Urothelium cell line (cell line): ENCODE measurements at regions not wholly inside any gene's neighbourhood (a gene's known extent, or its start where the extent isn't known, plus 50 kb on each side); places are given as distances from the start of the nearest gene placed in this dataset.

Experiments used
- DNase-seq: peaks from one replicate; pipeline ENCODE4 v3.0.0; 2011; ENCODE audit warnings: low spot score, mixed read lengths
- FAIRE-seq: peaks from 2 replicates; lab custom pipeline; 2011; peaks lifted over from hg19 to GRCh38; lab: Jason Lieb, UNC

DNA sequence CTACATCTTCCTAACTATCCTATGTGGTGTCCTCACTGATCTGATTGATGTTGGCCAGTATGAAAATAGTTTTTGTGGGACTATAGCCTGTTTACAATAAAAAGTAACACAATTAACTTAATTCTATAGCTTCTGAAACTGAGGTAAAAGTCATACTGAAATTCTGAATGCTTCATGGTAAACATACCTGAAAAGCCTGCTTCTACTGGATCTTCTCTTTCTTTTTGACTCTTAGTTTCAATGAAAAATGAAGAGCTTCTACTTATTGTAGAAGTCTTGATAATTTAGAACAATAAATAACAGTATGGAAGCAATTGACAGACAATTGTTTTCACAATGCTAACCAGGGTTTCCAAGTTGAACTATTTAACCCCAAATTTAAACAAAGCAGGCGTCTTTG, 383.9 kb upstream of the MMS22L start:
- no peak for DNase-seq
- FAIRE-seq, result no peak

DNA sequence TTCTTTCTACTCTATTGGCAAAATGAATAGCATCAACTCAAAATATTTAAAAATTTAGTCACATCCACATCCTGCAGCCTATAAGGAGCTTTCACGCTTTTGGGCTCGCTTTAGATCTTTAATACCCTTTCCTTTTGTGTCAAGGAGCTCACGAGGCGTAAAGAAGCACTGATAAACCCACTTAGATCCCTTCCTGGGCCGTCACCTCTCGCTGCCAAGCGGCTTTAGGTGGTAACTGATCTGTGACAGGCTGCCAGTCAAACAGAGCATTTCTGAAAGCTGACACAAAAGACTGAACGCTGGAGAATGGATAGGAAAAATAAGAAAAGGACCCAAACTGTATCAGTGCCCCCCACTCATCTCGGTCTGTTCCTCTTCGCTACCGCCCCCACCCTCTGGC, 385.7 kb upstream of the MMS22L start:
- DNase-seq (no peak), FAIRE-seq (no peak)

DNA sequence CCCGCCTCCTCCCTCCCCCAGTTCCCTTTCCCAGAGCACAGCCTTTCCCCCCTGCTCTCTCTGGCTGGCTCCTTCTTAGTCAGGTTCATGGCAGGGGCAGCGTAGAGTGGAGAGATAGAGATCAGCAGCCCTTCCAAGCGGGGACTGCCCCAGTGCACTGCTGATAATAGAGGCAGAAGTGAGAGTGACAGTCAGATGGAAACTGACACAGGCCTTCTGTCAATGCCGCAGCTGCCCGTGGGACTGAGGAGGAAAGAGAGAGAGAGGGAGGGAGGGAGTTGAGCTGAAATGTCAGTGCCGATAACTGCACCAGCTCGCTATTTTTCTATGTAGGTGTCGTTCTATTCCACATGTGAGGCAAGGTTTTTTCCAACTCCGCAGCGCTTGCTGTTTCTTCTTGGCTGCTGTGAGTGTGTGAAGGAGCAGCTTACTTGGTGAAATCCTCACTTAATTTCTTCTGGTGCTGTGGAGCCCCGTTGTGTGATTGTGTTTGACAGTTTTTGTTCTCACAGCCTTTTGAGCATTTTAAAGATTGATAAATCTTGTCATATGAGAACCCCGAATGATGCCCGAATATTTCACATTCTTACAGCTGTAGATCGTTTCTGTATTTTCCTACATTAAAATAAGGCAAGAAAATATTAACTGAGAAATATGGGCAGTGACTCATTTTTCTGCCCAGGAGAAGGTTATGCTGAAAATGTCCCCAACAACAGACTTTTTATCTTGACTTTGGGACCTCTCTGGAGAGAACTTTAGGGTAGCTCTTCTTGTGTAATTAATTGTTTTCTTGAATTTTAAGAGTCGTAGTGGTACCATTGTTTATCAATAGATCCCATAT, 386.4 kb upstream of the MMS22L start:
- no peak for FAIRE-seq

DNA sequence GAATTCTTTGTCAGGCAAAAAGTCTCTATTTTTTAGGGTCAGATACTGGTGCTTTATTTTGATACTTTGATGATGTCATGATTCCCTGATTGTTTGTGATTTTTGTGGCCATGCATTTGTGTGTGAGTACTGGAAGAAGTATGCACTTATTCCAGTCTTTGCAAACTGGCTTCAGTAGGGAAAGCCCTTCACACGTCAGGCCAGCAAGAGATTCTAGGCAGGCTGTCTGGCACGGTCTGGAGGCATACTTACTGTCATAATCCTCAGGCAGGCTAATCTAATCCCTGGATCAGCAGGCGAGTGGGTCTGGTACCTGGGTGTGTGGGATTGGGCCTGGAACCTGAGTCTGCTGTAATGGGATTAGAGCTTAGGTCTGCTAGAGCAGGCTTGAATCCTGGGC, 391.8 kb upstream of the MMS22L start:
- FAIRE-seq, result no peak
- no peak for DNase-seq

More for the DNA sequence above, 386.4 kb upstream of the MMS22L start:
- peak; percentile 10 for DNase-seq

DNA sequence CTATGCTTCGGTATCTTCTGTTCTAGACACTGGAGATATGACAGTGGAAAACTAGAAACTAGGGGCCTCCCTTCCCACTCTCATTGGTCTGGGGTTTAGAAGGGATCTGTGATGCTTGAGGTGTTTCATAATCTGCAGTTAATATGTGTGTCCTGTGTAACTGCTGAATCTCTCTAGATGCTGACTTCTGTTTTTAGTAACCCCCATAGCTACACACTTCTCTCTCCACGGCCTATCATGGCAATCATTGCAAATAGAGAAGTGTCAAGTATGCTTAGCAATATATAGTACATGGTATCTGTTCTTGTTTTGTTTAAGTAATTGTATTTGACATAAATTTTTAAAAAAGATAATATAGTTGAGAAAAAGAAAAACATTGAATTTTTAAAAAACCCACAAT, 394.6 kb upstream of the MMS22L start:
- FAIRE-seq (no peak), DNase-seq (no peak)

DNA sequence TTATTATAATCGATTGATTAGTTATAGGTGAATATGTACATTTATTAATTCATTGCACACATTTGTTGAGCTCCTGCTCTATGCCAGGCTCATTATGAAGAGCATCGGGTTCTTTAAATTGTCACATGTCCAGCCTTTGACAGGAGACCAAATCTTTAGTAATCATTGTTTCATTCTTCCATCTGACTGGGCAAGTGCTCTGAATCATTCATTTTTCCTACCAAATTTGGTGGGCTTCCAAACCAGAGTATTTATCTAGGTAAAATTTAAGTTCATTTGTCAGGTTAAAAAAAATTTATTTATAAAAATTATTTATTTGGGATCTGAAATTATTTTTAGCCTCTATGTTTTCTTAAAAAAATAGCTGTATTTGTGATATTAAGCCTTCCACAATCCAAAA, 404.9 kb upstream of the MMS22L start:
- FAIRE-seq (no peak), DNase-seq (no peak)

DNA sequence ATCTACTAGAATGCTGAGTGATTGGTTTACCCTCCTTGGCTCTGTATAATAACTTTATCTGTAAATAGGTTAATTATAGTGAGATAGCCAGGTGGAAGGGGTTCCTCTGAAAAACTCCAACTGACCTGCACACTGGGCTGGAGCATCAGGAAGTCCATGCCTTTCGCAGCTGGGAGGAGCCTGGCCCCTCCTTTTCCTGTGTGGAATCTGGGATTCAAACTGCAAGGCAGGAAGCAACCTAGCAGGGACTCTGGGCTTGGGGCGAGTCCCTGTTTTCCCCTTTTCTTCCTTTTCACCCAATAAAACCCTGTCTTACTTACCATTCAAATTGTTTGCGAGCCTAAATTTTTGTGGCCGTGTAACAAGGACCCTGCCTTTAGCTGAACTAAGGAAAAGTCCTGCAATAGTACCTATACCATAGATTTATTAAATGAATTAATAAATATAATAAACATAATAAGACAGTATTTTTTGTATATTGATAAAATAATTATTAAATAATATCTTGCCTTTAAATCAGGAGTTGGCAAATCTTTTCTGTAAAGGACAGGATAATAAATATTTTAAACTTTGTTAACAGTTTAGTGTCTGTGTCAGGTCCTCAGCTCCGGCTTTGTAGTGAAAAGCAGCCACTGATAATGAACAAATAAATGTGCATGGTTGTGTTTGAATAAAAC, 406.2 kb upstream of the MMS22L start:
- DNase-seq, result no peak
- FAIRE-seq, result no peak

DNA sequence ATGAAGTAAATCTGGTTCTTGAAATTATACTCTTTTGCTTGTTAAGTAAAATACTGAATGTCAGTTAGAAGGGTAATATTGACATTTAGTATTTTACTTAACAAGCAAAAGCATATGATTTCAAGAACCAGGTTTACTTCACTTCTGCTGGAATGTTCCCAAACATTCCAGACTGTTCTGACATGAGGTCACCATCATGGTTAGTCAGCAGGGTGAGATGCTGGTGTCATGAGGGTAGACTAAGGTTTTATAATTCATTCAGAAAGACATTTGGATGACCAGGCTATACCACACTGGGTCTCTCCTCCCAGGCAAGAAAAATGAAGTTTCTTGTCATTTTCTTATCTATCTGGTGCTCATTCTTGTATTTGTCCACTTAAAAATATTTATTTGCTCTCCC, 414.4 kb upstream of the MMS22L start:
- DNase-seq (peak; percentile 8), FAIRE-seq (no peak)

DNA sequence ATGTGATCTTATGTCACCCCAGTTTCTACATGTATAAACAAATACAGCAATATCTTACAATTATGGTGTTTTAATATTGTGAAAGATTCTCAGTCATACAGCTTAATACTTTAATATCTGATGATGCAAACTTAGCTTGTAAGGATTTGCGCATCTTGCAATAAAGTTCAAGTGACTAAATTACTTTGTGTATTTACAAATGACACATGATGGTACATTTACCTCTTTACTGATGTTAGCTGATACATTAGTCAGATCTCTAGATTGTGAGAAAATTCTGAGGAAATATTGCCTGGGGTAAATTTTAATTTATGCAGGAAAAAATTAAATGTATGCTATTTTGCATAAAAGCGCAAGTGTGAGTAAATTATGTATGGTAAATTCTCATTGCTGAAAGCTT, 418.8 kb upstream of the MMS22L start:
- no peak for FAIRE-seq

DNA sequence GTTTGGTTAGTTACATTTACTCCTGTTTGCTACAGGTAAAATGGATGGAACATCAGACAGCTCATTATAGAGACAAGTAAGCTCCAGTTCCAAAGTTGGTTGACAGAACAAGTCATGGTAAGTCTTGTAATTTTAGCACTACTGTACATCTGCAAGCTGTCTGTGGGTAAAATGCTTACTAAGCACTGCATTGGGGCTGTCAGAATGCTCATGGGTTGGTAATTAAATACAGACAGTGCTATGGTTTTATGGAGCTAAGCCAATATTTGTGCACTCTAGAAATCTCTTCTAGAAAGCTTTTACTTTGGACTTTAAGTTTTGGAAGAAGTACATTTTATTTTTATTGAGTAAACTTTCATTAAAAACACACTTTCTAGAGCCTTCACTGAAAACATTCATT, 419.2 kb upstream of the MMS22L start:
- FAIRE-seq, result no peak
- no peak for DNase-seq

More for the DNA sequence above, 418.8 kb upstream of the MMS22L start:
- no peak for DNase-seq

DNA sequence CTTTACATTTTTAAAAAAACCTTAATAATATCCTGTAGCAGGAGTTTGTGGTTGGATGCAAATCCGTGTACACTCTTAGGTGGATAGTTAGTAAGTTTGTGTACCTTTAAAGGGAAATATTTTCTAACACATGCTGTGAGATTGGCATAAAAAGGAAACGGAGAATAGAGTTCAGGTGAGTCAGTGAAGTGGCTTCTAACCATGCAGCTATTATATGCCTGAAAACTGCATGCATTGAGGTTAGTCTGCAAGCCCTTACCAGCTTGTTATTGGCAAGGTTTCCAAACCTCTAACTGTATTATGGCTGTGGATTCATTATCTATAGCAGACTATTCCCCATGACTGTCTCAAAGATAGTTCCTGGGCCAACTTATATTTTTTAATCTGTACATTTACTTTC, 420.6 kb upstream of the MMS22L start:
- FAIRE-seq (no peak), DNase-seq (no peak)

DNA sequence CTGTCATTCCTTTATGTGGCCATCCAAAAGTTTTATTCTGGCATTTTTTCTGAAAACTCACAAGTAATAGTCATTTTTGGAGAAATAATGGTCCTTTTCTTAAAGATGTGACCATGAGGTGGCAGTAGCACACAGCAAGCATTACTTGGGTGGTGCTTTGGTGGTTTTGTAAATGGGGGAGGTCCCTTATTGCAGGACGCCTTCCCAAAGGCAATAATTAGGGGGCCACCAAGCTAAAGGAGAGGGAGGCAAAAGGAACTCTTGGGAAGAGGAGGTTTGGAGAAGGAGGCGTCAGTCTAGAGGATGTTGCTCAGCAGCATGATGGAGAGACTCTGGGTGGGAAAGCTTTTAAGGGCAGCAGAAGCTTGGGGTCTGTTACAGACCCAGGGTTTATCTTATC, 422.6 kb upstream of the MMS22L start:
- no peak for FAIRE-seq
- DNase-seq, result peak; percentile 4

DNA sequence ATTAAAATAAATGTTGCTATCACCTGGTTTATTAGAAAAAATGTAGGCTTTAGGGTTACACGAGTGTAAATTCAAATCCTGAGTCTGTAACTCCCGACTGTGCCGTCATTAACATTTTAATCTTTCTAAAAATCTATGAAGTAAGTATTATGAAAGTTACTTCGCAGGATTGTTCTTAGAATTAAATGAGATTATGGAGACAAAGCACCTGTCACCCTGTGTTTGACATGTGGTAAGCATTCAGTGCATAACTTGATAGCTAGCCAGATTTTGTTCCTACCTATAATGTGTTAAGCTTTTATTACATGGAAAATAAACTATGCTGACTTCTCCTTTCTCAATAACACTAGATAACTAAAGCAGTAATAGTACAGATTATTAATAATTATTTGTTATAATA, 429.7 kb upstream of the MMS22L start:
- DNase-seq (no peak), FAIRE-seq (no peak)

DNA sequence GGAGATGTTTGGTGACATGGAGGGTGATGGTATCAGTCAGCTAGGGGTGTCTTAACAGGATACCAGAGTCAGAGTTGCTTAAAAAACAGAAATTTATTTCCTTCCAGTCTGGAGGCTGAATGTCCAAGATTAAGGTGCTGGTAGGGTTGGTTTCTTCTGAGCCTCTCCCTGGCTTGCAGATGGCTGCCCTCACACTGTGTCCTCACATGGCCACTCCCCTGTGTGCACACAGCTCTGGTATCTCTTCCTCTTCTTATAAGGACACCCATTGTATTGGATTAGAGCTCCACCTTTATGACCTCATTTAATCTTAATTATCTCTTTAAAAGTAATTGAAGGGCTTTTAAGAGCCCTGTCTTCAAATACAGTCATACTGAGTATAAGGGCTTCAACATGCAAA, 431.8 kb upstream of the MMS22L start:
- FAIRE-seq (no peak), DNase-seq (no peak)

DNA sequence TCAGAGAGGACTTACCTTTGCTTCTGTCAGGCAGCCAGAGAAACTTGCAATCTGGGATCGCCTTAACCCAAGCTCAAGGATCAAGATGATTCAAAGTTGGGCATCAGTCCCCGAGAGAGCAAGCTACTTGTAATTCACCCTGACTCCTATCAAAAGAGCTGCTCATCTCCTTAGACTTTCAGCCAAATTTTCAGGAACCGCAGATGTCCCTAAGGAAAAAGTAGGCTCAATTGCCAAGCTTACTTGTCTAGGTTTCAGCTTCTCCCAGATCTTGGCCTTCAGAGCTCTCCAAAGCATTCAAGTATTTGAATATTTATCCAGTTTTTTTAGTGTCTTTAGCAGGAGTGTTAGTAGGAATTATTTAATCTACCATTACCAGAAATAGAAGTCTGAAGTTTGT, 434.1 kb upstream of the MMS22L start:
- no peak for FAIRE-seq
- no peak for DNase-seq

DNA sequence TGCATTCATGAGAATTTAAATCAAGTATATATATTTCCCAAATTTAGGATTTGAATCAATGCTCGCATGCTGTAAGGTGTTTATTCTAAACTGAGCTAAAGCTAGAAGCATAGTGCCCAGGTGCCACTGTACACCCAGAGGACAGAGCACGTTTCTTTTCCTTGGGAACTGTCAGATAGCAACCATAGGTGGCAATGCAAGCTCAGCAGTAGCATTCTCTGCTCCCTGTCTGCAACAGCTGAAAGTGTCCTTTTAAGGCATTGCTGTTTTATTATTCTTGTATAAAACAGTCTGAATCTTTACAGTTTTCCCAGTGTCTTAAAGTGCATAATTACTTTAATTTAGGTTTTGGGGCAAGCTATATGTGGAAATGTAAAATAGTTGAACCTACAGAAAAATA, 443.4 kb upstream of the MMS22L start:
- no peak for DNase-seq
- FAIRE-seq, result no peak

DNA sequence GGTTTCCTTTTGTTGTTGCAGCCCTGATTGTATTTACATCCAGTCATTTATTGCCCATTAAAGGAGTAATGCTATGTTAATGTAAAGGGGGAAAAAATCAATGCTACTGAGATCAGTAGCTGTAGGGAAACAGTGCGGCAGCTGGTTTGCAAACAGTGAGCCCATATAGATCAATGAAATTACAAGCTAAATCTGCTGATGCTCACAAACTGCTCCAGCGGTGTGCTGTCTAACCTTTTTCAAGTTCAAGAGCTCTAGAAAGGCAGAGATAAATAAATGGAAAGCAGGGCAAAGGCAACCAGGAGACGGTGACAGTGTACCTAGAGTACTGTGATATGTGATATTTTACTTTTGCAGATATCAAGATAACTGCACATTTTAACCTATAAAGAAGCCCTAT, 449.0 kb upstream of the MMS22L start:
- FAIRE-seq (no peak), DNase-seq (no peak)

DNA sequence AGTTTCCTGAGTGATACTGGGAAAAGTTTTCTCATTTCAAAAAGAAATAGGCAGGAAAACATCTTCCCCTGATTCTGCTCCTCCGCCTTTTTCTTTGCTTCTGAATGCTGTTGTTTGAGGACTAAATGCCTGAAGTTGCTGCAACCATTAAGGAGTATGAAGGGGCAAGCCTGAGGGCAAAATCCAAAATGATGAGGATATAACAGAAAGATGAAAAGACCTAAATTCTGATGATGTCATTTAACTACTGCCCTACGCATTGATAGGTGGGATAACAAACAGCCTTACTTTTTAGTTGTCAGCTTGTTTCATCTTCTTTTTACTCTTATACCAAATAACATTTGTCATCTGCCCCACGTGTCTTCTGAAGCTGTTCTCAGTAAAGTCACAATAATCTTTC, 474.6 kb upstream of the MMS22L start:
- no peak for DNase-seq
- no peak for FAIRE-seq

DNA sequence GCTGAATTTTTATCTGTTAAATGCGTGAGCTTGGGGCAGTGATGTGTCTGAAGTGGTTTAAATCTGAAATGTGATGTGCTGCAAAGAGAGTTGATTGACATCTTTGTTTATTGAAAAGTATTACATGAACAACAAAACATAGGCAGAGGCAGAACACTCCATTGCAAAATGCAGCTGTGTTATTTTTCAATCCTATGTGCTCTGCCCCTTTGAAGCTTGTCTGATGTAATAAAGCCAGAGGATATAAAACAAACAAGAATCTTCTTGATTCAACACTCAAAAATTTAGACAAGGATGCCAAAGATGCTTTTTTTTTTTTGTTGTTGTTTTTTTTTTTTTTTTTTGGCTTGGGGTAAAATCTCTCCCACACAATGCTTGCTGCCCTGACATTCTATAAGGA, 482.4 kb upstream of the MMS22L start:
- FAIRE-seq (no peak), DNase-seq (peak; percentile 8)

DNA sequence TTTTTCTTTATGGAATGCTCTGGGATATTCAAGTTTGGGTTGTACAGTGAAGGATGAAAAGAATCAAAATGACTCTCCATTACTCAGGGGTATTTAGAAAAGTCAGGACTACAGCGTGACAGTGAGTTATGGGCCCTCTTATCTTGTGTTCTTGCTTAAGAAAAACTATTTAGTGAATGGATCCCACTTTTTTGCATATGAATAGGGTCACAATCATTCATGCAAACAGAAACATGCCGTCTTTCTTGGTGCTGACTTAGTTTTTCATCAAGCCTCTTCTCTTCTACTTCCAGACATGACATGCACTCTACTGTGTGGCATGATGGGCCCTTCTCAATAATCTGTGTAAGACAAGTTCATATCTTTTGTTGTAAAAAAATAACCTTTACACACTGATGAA, 488.4 kb upstream of the MMS22L start:
- FAIRE-seq (no peak), DNase-seq (no peak)

DNA sequence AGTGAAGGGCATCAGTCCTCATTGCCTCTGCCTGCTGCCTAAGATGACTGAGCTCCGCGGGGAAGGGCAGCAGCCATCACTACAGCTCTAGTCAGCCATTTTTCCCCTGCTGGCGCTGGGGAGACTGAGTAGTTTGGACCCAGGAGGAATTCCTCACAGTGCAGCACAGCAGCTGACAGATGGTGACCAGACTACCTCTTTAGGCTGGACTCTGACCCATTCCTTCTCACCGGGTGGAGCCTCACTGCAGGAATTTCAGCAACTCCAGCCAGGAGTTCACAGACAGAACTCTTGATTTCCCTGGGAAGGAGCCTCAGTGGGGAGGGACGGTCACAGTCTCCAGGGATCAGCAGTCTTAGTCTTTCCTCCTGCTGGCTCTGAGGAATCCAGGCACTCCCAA, 492.0 kb upstream of the MMS22L start:
- no peak for DNase-seq
- no peak for FAIRE-seq

DNA sequence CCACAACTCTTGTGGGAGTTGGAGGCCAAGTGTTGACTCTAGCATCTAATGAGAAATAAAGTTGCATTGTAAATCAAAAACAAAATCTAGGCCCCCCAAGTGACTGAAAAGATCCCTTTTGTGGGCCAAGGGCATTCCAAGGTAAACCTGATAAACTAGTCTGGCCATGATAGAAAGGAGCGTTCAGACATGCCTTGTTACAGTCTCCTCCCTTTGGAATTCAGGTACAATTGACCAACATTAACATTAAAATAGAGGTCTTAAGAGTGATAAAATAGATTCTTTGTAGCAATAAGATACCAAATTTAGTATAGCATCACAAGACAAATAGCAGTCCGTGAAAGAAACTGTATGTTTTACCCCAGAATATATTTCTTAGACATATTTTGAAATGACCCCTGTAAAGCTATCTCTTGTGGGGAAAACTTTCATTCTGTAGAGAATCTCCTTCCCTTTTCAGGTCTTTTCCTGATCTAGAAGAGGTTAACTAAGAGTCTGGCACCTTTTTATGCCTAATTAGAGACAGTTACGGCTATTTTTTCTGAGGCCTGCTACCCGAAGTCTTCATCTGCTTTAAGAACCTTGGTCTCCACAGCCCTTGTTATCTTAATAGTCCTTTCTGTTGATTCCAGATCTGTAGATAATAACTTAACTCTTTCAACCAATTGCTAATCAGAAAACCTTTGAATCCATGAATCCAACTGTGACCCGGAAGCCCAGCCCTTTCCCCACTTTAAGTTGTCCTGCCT, 495.4 kb upstream of the MMS22L start:
- DNase-seq (no peak), FAIRE-seq (no peak)
